ENCODE measurements at regions not wholly inside any gene's neighbourhood (a gene's known extent, or its start where the extent isn't known, plus 50 kb on each side); places are given as distances from the start of the nearest gene placed in this dataset.

DNA sequence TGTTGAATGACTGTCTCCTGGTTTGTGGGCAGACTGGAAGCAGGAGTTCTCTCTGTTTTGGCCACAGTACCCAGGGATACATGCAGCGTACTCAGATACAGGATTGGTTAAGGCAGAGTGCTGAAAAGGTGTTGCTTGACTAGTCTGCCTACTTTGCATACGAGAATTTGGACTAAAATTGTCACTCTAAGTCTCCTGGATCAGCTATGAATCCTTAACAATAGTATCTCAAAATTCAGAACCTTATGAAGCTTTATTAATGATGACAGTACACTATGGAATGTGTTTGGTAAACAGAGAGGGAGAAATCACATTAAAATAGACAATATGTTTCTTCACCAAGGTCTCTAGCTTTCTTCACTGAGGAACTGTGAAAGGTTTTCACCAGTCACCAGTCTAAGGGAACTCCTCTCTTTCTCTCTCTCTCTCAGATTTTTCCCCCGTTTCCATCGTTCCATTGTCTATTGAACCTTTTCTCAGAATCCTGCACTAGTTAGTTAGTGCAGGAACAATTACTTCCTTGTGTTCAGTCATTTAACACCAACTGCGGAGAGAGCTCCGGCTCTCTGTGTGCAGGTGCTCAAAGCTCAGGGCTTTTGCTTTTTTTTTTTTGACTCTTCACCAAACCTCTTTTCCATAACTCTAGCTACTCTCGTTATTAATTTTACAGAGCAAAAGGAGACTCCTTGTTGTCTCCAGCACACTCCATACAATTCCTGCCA is 85.9 kb upstream of the FNDC3B start:
- no peak overlapping the region for H3K4me2 ChIP-seq (ENCODE audit: unreplicated experiment)
- no peak for TF ChIP-seq EZH2phosphoT487 (IDR thresholded peaks at IDR 0.05; ENCODE audit: insufficient read depth, low read depth)
- TF ChIP-seq EZH2 (IDR thresholded peaks at IDR 0.05; ENCODE audit: insufficient read depth, poor library complexity, severe bottlenecking): no peak
- no peak overlapping the region for H3K4me3 ChIP-seq
- no peaks in the 10 kb centered on the region for H3K27me3 ChIP-seq (replicated peaks; ENCODE audit: insufficient read depth)
- DNase-seq: peak; percentile 35
- H3K79me2 ChIP-seq (ENCODE audit: insufficient read depth): no peaks in the 10 kb centered on the region
- no peak overlapping the region for H3K27ac ChIP-seq
- no peaks in the 10 kb centered on the region for H3F3A ChIP-seq (ENCODE audit: insufficient read depth)
- WGBS, 2 experiments (ENCODE audit: low coverage in 1 of 2, low lambda C conversion rate in 2 of 2, missing lambda C conversion rate in 2 of 2): 62 to 67% methylated on average over 7 of the region's 7 CpGs
- H3K36me3 ChIP-seq (ENCODE audit: low read depth): no peaks in the 10 kb centered on the region
- peak overlapping the region; percentile 4; the same call in 1 of the 2 replicates for H2AFZ ChIP-seq
- H3K4me1 ChIP-seq (ENCODE audit: insufficient read depth): peaks cover 12% of the 10 kb centered on the region
- H3K9ac ChIP-seq: no peak overlapping the region
- no peaks in the 10 kb centered on the region for H3K9me2 ChIP-seq (ENCODE audit: insufficient read depth)
- H4K20me1 ChIP-seq (ENCODE audit: insufficient read depth): no peaks in the 10 kb centered on the region
- H3K9me3 ChIP-seq (ENCODE audit: low read depth): no peaks in the 10 kb centered on the region
- in situ Hi-C loops (cut with MboI): no loop called here

DNA sequence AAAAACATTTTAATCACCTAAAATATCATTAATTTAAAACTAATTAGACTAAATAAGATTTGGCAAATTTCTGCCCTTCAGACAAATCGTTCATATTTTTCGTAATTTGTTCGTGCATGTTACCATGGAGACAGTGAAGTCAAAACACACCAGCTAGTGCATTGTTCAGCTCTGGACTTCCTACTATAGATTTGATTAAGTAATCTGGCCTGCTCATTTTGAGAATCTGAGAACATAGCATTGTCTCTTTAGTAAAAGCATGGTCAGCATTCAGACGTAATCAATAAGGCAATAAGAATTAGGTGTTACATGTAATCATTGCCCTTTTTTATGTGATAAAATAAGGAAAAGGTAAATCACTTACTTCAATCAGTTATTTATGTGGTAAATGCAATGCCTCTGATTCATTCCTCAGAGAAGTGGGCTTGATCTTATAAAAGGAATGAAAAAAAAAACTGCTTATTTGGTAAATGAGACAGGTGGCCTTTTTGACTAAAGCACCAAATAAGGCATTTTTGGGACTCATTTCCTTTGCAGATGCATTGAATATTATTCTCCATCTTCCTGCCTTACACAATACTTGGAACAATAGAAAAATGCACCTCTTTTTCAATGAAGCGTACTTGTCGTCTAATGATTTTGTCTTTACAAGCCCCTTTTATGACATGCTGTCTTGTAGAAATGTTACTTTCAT is 84.5 kb upstream of the FNDC3B start:
- in situ Hi-C loops (cut with MboI): no loop called here
- no peaks in the 10 kb centered on the region for H3K79me2 ChIP-seq (ENCODE audit: insufficient read depth)
- H3K9ac ChIP-seq: no peak overlapping the region
- no peaks in the 10 kb centered on the region for H4K20me1 ChIP-seq (ENCODE audit: insufficient read depth)
- no peaks in the 10 kb centered on the region for H3K9me2 ChIP-seq (ENCODE audit: insufficient read depth)
- H3K36me3 ChIP-seq (ENCODE audit: low read depth): no peaks in the 10 kb centered on the region
- H3F3A ChIP-seq (ENCODE audit: insufficient read depth): no peaks in the 10 kb centered on the region
- TF ChIP-seq EZH2 (IDR thresholded peaks at IDR 0.05; ENCODE audit: insufficient read depth, poor library complexity, severe bottlenecking) (no peak), EZH2phosphoT487 (IDR thresholded peaks at IDR 0.05; ENCODE audit: insufficient read depth, low read depth) (no peak)
- no peaks in the 10 kb centered on the region for H3K27me3 ChIP-seq (replicated peaks; ENCODE audit: insufficient read depth)
- no peak overlapping the region for H3K4me2 ChIP-seq (ENCODE audit: unreplicated experiment)
- H3K4me3 ChIP-seq: no peak overlapping the region
- 77 to 80% methylated on average over 6 of the region's 6 CpGs for whole genome bisulfite sequencing, 2 experiments (ENCODE audit: low coverage in 1 of 2, low lambda C conversion rate in 2 of 2, missing lambda C conversion rate in 2 of 2)
- no peak for DNase-seq
- no peak overlapping the region for H3K27ac ChIP-seq
- no peak overlapping the region for H2AFZ ChIP-seq
- peaks cover 12% of the 10 kb centered on the region for H3K4me1 ChIP-seq (ENCODE audit: insufficient read depth)
- H3K9me3 ChIP-seq (ENCODE audit: low read depth): no peaks in the 10 kb centered on the region

GRCh38 chr3:171955598-171955997 is 83.8 kb upstream of the FNDC3B start:
- Histone ChIP-seq H3K9ac (no peak overlapping the region), H4K20me1 (ENCODE audit: insufficient read depth) (no peaks in the 10 kb centered on the region), H3K36me3 (ENCODE audit: low read depth) (no peaks in the 10 kb centered on the region), H3K4me2 (ENCODE audit: unreplicated experiment) (no peak overlapping the region), H3K4me3 (no peak overlapping the region), H2AFZ (no peak overlapping the region), H3K27ac (no peak overlapping the region), H3K79me2 (ENCODE audit: insufficient read depth) (no peaks in the 10 kb centered on the region), H3K27me3 (replicated peaks; ENCODE audit: insufficient read depth) (no peaks in the 10 kb centered on the region), H3F3A (ENCODE audit: insufficient read depth) (no peaks in the 10 kb centered on the region), H3K9me3 (ENCODE audit: low read depth) (no peaks in the 10 kb centered on the region), H3K4me1 (ENCODE audit: insufficient read depth) (peaks cover 6% of the 10 kb centered on the region), H3K9me2 (ENCODE audit: insufficient read depth) (no peaks in the 10 kb centered on the region)
- no peak for DNase-seq
- in situ Hi-C loops (cut with MboI): no loop called here
- TF ChIP-seq EZH2 (IDR thresholded peaks at IDR 0.05; ENCODE audit: insufficient read depth, poor library complexity, severe bottlenecking): no peak
- TF ChIP-seq EZH2phosphoT487 (IDR thresholded peaks at IDR 0.05; ENCODE audit: insufficient read depth, low read depth): no peak
- 75 to 82% methylated on average over 3 of the region's 3 CpGs for WGBS, 2 experiments (ENCODE audit: low coverage in 1 of 2, low lambda C conversion rate in 2 of 2, missing lambda C conversion rate in 2 of 2)

GRCh38 chr3:171956181-171956683 is 83.1 kb upstream of the FNDC3B start:
- Histone ChIP-seq H3K27ac (no peak overlapping the region), H3K36me3 (ENCODE audit: low read depth) (no peaks in the 10 kb centered on the region), H4K20me1 (ENCODE audit: insufficient read depth) (no peaks in the 10 kb centered on the region), H3K9me2 (ENCODE audit: insufficient read depth) (no peaks in the 10 kb centered on the region), H3K9ac (no peak overlapping the region), H3K4me2 (ENCODE audit: unreplicated experiment) (no peak overlapping the region), H3K4me1 (ENCODE audit: insufficient read depth) (peaks cover 4% of the 10 kb centered on the region; the same call in 1 of the 2 replicates), H3F3A (ENCODE audit: insufficient read depth) (no peaks in the 10 kb centered on the region), H2AFZ (no peak overlapping the region), H3K79me2 (ENCODE audit: insufficient read depth) (no peaks in the 10 kb centered on the region), H3K4me3 (no peak overlapping the region), H3K9me3 (ENCODE audit: low read depth) (no peaks in the 10 kb centered on the region), H3K27me3 (replicated peaks; ENCODE audit: insufficient read depth) (no peaks in the 10 kb centered on the region)
- TF ChIP-seq EZH2 (IDR thresholded peaks at IDR 0.05; ENCODE audit: insufficient read depth, poor library complexity, severe bottlenecking) (no peak), EZH2phosphoT487 (IDR thresholded peaks at IDR 0.05; ENCODE audit: insufficient read depth, low read depth) (no peak)
- WGBS, 2 experiments (ENCODE audit: low coverage in 1 of 2, low lambda C conversion rate in 2 of 2, missing lambda C conversion rate in 2 of 2): 95 to 96% methylated on average over 13 of the region's 13 CpGs
- DNase-seq: no peak
- in situ Hi-C loops (cut with MboI): no loop called here

Data from GM23248 (cell line).